ENCODE measurements at regions not wholly inside any gene's neighbourhood (a gene's known extent, or its start where the extent isn't known, plus 50 kb on each side); places are given as distances from the start of the nearest gene placed in this dataset.

GRCh38 chr14:104299993-104300761 lies 161.8 kb downstream of the KIF26A start:
- Mint-ChIP-seq H3K4me3 (no peak overlapping the region), H3K27me3 (no peaks in the 10 kb centered on the region), H3K27ac (no peak overlapping the region), H3K9me3 (ENCODE audit: insufficient read depth) (no peaks in the 10 kb centered on the region), H3K4me1 (no peaks in the 10 kb centered on the region)
- POLR2A ChIA-PET, result no interaction called here
- no peak for TF ChIP-seq CTCF (IDR thresholded peaks at IDR 0.05)
- no peak for TF ChIP-seq EZH2 (IDR thresholded peaks at IDR 0.05; ENCODE audit: borderline replicate concordance, insufficient read depth, low read depth, low read length, poor library complexity, severe bottlenecking)
- H3K27ac ChIP-seq (ENCODE audit: low read length in 2 of 2), result no peak overlapping the region
- no peaks in the 10 kb centered on the region for H3K27me3 ChIP-seq (replicated peaks in 1 of 4; ENCODE audit: control extremely low read depth in 1 of 4, control insufficient read depth in 3 of 4, insufficient read depth in 4 of 4, low read length in 3 of 4)
- H3K36me3 ChIP-seq (replicated peaks in 1 of 2; ENCODE audit: control extremely low read depth in 1 of 2, control insufficient read depth in 1 of 2, extremely low read depth in 1 of 2, insufficient read depth in 2 of 2, low read length in 1 of 2), result no peaks in the 10 kb centered on the region
- H3K4me3 ChIP-seq (ENCODE audit: control extremely low read depth in 1 of 5, extremely low read depth in 1 of 5, insufficient read depth in 1 of 5, low read depth in 2 of 5, low read length in 4 of 5), result no peak overlapping the region
- CTCF ChIA-PET, result no interaction called here
- H4K20me1 ChIP-seq (ENCODE audit: control insufficient read depth, insufficient read depth, low read length, poor library complexity, severe bottlenecking), result no peaks in the 10 kb centered on the region
- peaks cover 0 to 15% (median 0%) of the 10 kb centered on the region in 3 donors for H3K9me3 ChIP-seq (ENCODE audit: control extremely low read depth in 1 of 3, control insufficient read depth in 2 of 3, insufficient read depth in 1 of 3, low read length in 2 of 3)
- H3K9ac ChIP-seq (ENCODE audit: low read length), result no peak overlapping the region
- H3K79me2 ChIP-seq (ENCODE audit: control insufficient read depth, insufficient read depth, low read length), result no peaks in the 10 kb centered on the region
- 82% methylated on average over 26 of the region's 28 CpGs for WGBS (ENCODE audit: insufficient coverage)
- intact Hi-C loops (cut with micrococcal nuclease), result no loop called here
- no peaks in the 10 kb centered on the region for H3K4me1 ChIP-seq (ENCODE audit: control insufficient read depth in 2 of 2, insufficient read depth in 2 of 2, low read length in 2 of 2)
- H3K4me2 ChIP-seq (replicated peaks; ENCODE audit: low read depth, low read length, poor library complexity, severe bottlenecking), result no peak overlapping the region
- H2AFZ ChIP-seq (ENCODE audit: insufficient read depth, low read depth, low read length, poor library complexity, severe bottlenecking), result no peak overlapping the region
- DNase-seq, result no peak
- ATAC-seq (ENCODE audit: low read depth), result no peak

GRCh38 chr14:104301731-104302460 lies 163.5 kb downstream of the KIF26A start:
- Histone ChIP-seq H3K9ac (ENCODE audit: low read length) (no peak overlapping the region), H3K4me2 (replicated peaks; ENCODE audit: low read depth, low read length, poor library complexity, severe bottlenecking) (no peak overlapping the region), H3K4me1 (ENCODE audit: control insufficient read depth in 2 of 2, insufficient read depth in 2 of 2, low read length in 2 of 2) (no peaks in the 10 kb centered on the region), H3K9me3 (ENCODE audit: control extremely low read depth in 1 of 3, control insufficient read depth in 2 of 3, insufficient read depth in 1 of 3, low read length in 2 of 3) (peaks cover 0 to 15% (median 0%) of the 10 kb centered on the region in 3 donors), H2AFZ (ENCODE audit: insufficient read depth, low read depth, low read length, poor library complexity, severe bottlenecking) (no peak overlapping the region), H3K4me3 (ENCODE audit: control extremely low read depth in 1 of 5, extremely low read depth in 1 of 5, insufficient read depth in 1 of 5, low read depth in 2 of 5, low read length in 4 of 5) (no peak overlapping the region), H4K20me1 (ENCODE audit: control insufficient read depth, insufficient read depth, low read length, poor library complexity, severe bottlenecking) (no peaks in the 10 kb centered on the region), H3K27ac (ENCODE audit: low read length in 2 of 2) (no peak overlapping the region), H3K79me2 (ENCODE audit: control insufficient read depth, insufficient read depth, low read length) (no peaks in the 10 kb centered on the region), H3K36me3 (replicated peaks in 1 of 2; ENCODE audit: control extremely low read depth in 1 of 2, control insufficient read depth in 1 of 2, extremely low read depth in 1 of 2, insufficient read depth in 2 of 2, low read length in 1 of 2) (no peaks in the 10 kb centered on the region), H3K27me3 (replicated peaks in 1 of 4; ENCODE audit: control extremely low read depth in 1 of 4, control insufficient read depth in 3 of 4, insufficient read depth in 4 of 4, low read length in 3 of 4) (no peaks in the 10 kb centered on the region)
- ChIA-PET POLR2A (no interaction called here), CTCF (no interaction called here)
- Mint-ChIP-seq H3K4me3 (no peak overlapping the region), H3K27ac (no peak overlapping the region), H3K27me3 (no peaks in the 10 kb centered on the region), H3K9me3 (ENCODE audit: insufficient read depth) (no peaks in the 10 kb centered on the region), H3K4me1 (no peaks in the 10 kb centered on the region)
- 90% methylated on average over 22 of the region's 29 CpGs for WGBS (ENCODE audit: insufficient coverage)
- ATAC-seq (ENCODE audit: low read depth) (no peak), DNase-seq (no peak)
- intact Hi-C loops (cut with micrococcal nuclease), result no loop called here
- TF ChIP-seq CTCF (IDR thresholded peaks at IDR 0.05) (no peak), EZH2 (IDR thresholded peaks at IDR 0.05; ENCODE audit: borderline replicate concordance, insufficient read depth, low read depth, low read length, poor library complexity, severe bottlenecking) (no peak)
